HCT116 (cell line): ENCODE measurements at regions not wholly inside any gene's neighbourhood (a gene's known extent, or its start where the extent isn't known, plus 50 kb on each side); places are given as distances from the start of the nearest gene placed in this dataset.

Source experiments
- CEBPB ChIP-seq: IDR thresholded peaks from 2 replicates; pipeline ENCODE4 v1.6.1; 2012; ENCODE audit warnings: low read depth
- EGR1 ChIP-seq: IDR thresholded peaks from 2 replicates; pipeline ENCODE4 v1.6.1; 2012; ENCODE audit warnings: low read depth
- POLR2A ChIP-seq: IDR thresholded peaks from 2 replicates; pipeline ENCODE4 v1.7.0; 2011; ENCODE audit warnings: borderline replicate concordance; ENCODE audit not compliant: insufficient read depth, insufficient read length; ENCODE audit errors: extremely low read depth
- POLR2AphosphoS5 ChIP-seq: IDR thresholded peaks from 2 replicates; pipeline ENCODE4 v1.6.1; 2011; ENCODE audit warnings: mild to moderate bottlenecking, low read depth, low read length, moderate library complexity
- RAD21 ChIP-seq: IDR thresholded peaks from 2 replicates; pipeline ENCODE4 v1.6.1; 2012; ENCODE audit warnings: low read depth, mild to moderate bottlenecking
- ZFX ChIP-seq: fragments of 450-650 bp; IDR thresholded peaks from 2 replicates; pipeline ENCODE4 v1.6.1; 2017
- TF ChIP-seq, protein P1 (sequence below), 3 experiments: fragments of 200-600 bp in 1 of 3; sonication (generic) in 1 of 3; IDR thresholded peaks in 2 of 3; conservative IDR thresholded peaks in 1 of 3; 2 replicates each; pipeline ENCODE4 v1.5.1; 2012 to 2017; ENCODE audit warnings: low read depth in 2 of 3, low read length in 2 of 3, antibody characterized with exemption in 1 of 3, borderline replicate concordance in 1 of 3, control low read depth in 1 of 3, mild to moderate bottlenecking in 1 of 3, mixed read lengths in 1 of 3, mixed run types in 1 of 3, moderate library complexity in 1 of 3; ENCODE audit not compliant: insufficient read depth in 1 of 3

DNA sequence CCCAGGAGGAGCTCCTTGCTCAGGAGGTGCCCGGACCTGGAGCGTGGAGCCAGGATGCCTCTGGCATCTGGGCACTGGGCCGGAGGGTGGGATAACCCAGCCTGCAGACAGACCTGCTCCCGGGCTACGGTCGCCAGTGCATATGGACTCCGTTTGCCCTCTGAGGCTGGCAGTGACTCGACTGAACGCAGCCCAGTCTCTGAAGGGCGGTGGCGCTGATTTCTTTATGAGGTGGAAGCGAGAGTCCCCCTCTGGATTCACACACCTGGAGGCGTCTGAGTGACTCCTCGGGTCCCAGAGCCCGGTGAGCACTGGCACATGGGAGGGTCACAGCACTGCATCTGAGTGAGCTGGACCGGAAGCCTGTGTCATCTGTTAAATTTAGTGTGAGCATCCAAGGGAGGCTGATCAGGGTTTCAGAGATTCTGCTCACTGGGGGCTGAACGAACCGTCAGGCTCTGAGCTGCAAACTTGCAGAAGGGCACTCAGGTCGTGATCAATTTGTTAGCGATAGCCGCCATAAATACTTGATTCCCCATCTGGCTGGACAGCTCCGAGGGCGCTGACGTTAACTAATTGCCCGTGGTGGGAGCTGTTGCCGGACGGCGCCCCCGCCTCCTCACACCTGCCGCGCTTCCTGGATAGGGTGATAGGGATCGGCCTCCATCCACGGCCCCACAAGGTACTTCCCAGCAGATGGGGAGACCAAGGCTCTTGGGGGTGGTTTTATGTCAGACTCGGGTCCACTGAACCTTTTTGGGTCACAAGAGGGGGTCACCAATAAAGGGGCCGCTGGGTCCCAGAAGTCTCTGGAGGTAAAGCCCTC, 60.7 kb upstream of the TTC34 start:
- TF ChIP-seq, protein P1, sequence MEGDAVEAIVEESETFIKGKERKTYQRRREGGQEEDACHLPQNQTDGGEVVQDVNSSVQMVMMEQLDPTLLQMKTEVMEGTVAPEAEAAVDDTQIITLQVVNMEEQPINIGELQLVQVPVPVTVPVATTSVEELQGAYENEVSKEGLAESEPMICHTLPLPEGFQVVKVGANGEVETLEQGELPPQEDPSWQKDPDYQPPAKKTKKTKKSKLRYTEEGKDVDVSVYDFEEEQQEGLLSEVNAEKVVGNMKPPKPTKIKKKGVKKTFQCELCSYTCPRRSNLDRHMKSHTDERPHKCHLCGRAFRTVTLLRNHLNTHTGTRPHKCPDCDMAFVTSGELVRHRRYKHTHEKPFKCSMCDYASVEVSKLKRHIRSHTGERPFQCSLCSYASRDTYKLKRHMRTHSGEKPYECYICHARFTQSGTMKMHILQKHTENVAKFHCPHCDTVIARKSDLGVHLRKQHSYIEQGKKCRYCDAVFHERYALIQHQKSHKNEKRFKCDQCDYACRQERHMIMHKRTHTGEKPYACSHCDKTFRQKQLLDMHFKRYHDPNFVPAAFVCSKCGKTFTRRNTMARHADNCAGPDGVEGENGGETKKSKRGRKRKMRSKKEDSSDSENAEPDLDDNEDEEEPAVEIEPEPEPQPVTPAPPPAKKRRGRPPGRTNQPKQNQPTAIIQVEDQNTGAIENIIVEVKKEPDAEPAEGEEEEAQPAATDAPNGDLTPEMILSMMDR (IDR thresholded peaks at IDR 0.05 in 2 of 3, conservative IDR thresholded peaks at IDR 0.05 in 1 of 3; ENCODE audit: borderline replicate concordance in 1 of 3, insufficient read depth in 1 of 3, low read depth in 2 of 3, low read length in 2 of 3), result no peak
- no peak for TF ChIP-seq POLR2A
- TF ChIP-seq POLR2AphosphoS5, result no peak
- TF ChIP-seq RAD21, result no peak
- no peak for TF ChIP-seq CEBPB
- no peak for TF ChIP-seq ZFX
- no peak for TF ChIP-seq EGR1
